CD4-positive, alpha-beta T cell (primary cell): ENCODE measurements at regions not wholly inside any gene's neighbourhood (a gene's known extent, or its start where the extent isn't known, plus 50 kb on each side); places are given as distances from the start of the nearest gene placed in this dataset.

Source experiments
- ATAC-seq: fragments of 200-7000 bp; cut with Tn5 transposase; one replicate; pipeline ENCODE4 v1.10.0; 2022; ENCODE audit warnings: mild to moderate bottlenecking; ENCODE audit not compliant: poor library complexity
- CTCF ChIA-PET: fragments of 350-600 bp; sonication (Branson Sonifier 250); formaldehyde crosslinking; loops from one replicate; lab custom pipeline; 2021; ENCODE audit warnings: antibody characterized with exemption, inconsistent platforms; lab: Charles Lee
- POLR2A ChIA-PET: fragments of 350-600 bp; sonication (Branson Sonifier 250); formaldehyde crosslinking; loops from one replicate; lab custom pipeline; 2021; ENCODE audit warnings: antibody characterized with exemption, inconsistent platforms; lab: Charles Lee
- DNase-seq, 14 experiments: peaks; one replicate each; pipeline ENCODE4 v3.0.0-alpha.2; 2013 to 2020; ENCODE audit warnings: mixed read lengths in 2 of 14
- H3K27ac ChIP-seq, 2 donors: one replicate each; pipeline versions ENCODE4 v1.5.1 to v1.7.0; 2013; ENCODE audit warnings: low read length in 2 of 2, low read depth in 1 of 2, mild to moderate bottlenecking in 1 of 2
- H3K27me3 ChIP-seq, 2 experiments: 1 replicate in 1 of 2; 2 replicates in 1 of 2; pipeline versions ENCODE4 v1.6.1 to v1.7.0; 2013; ENCODE audit warnings: low read length in 2 of 2, control low read depth in 1 of 2, mild to moderate bottlenecking in 1 of 2, moderate library complexity in 1 of 2; ENCODE audit not compliant: insufficient read depth in 2 of 2, control insufficient read depth in 1 of 2
- H3K36me3 ChIP-seq: one replicate; pipeline ENCODE4 v1.6.1; 2013; ENCODE audit warnings: low read length, control low read depth; ENCODE audit not compliant: insufficient read depth
- H3K4me1 ChIP-seq: one replicate; pipeline ENCODE4 v1.6.1; 2013; ENCODE audit warnings: low read length, control low read depth; ENCODE audit not compliant: insufficient read depth
- H3K4me3 ChIP-seq: one replicate; pipeline ENCODE4 v1.5.1; 2013; ENCODE audit warnings: mild to moderate bottlenecking, low read length, moderate library complexity
- H3K9me3 ChIP-seq, 2 experiments: 1 replicate in 1 of 2; 2 replicates in 1 of 2; pipeline versions ENCODE4 v1.6.1 to v1.7.0; 2013; ENCODE audit warnings: low read length in 2 of 2, mild to moderate bottlenecking in 2 of 2, control low read depth in 1 of 2, moderate library complexity in 1 of 2; ENCODE audit not compliant: control insufficient read depth in 1 of 2, insufficient read depth in 1 of 2
- H3K27ac Mint-ChIP-seq: one replicate; pipeline ENCODE4 v1.8.0; 2020; ENCODE audit warnings: mixed read lengths
- H3K27me3 Mint-ChIP-seq: one replicate; pipeline ENCODE4 v1.8.0; 2021; ENCODE audit warnings: mixed read lengths
- H3K36me3 Mint-ChIP-seq: one replicate; pipeline ENCODE4 v1.8.0; 2021; ENCODE audit warnings: low read depth, mixed read lengths
- H3K4me1 Mint-ChIP-seq: one replicate; pipeline ENCODE4 v1.8.0; 2021; ENCODE audit warnings: low read depth, mixed read lengths
- H3K4me3 Mint-ChIP-seq: one replicate; pipeline ENCODE4 v1.8.0; 2020; ENCODE audit warnings: mild to moderate bottlenecking, mixed read lengths
- H3K9me3 Mint-ChIP-seq: one replicate; pipeline ENCODE4 v1.8.0; 2020; ENCODE audit warnings: mixed read lengths
- CTCF ChIP-seq: fragments of 200-600 bp; IDR thresholded peaks from one replicate; pipeline ENCODE4 v1.8.0; 2022; ENCODE audit warnings: antibody characterized with exemption, mild to moderate bottlenecking
- intact Hi-C, 2 experiments: fragments of 100-400 bp; cut with DNase I in 1 of 2; cut with micrococcal nuclease in 1 of 2; formaldehyde crosslinking; loops; one replicate each; pipeline versions ENCODE4 v1.15.1 to v1.9.0; 2023 to 2025; cut with DNase I, micrococcal nuclease

DNA sequence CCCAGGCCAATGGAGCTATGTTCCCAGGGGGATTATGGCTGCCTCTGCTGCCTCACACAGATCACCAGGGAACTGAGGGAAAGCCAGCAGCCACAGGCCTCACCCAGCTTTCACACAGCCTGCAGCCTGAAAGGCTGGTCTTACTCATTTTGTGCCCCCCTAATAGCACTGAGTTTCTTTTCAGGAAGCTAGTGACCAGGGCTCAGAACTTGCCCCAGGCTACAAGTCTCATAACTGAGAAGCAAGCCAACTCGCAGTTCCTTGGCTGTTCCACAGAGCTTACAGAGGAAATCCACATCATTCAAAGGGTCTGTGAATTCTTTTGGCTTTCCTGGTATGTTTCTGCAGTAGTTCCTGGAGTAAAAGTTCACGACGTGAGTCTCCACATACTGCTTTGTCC lies 524.8 kb upstream of the GJE1 start:
- POLR2A ChIA-PET: no interaction called here

DNA sequence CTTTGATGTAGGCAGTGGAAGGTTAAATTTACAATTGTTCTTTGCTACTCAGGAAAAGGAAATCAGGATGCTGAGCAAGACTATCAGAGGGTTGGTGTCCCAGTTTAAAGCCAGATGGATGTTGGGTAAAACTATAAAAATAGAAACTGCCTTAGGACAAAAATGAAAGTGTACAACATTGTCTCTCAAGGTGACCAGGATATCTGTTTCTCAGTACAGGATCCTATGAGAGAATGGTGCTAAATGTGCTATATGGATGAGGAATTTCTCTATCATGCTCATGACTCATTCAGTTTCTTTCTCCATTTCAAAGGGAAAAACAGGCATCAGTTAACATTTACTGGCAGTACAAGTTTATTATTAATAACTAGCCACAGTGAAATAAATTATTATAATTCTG lies 534.2 kb upstream of the GJE1 start:
- CTCF ChIA-PET: no interaction called here
- no peaks in the 10 kb centered on the region for H3K27me3 Mint-ChIP-seq

More for the DNA sequence above, 524.8 kb upstream of the GJE1 start:
- no peak overlapping the region for H3K4me3 Mint-ChIP-seq
- Histone ChIP-seq H3K27me3 (no peaks in the 10 kb centered on the region), H3K27ac (no peak overlapping the region), H3K36me3 (no peaks in the 10 kb centered on the region), H3K4me3 (no peak overlapping the region), H3K4me1 (no peaks in the 10 kb centered on the region), H3K9me3 (peaks cover 0 to 3% of the 10 kb centered on the region in 2 experiments)
- no peaks in the 10 kb centered on the region for H3K27me3 Mint-ChIP-seq
- H3K27ac Mint-ChIP-seq: no peak overlapping the region
- CTCF ChIA-PET: no interaction called here
- TF ChIP-seq CTCF: no peak
- DNase-seq (no peak), ATAC-seq (no peak)
- no peaks in the 10 kb centered on the region for H3K36me3 Mint-ChIP-seq
- H3K9me3 Mint-ChIP-seq: peaks cover 8% of the 10 kb centered on the region
- intact Hi-C loops: no loop called here
- no peaks in the 10 kb centered on the region for H3K4me1 Mint-ChIP-seq

DNA sequence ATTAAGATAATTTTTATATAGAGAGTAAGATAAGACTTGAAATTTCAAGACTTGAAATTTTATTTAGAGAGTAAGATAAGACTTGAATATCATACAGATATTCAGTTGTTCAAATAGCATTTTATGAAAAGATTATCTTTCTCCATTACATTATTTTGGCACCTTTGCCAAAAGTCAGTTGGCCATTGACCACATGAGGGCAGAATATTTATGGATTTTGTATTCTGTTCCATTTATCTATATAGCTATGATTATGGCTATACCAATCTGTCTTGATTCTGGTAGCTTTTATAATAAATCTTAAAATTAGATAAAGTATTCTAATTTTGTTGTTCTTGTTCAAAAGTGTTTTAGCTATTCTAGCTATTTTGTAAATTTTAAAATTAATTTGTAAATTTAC lies 537.9 kb upstream of the GJE1 start:
- H3K27me3 Mint-ChIP-seq: no peaks in the 10 kb centered on the region
- ChIA-PET POLR2A (no interaction called here), CTCF (no interaction called here)
- H3K27ac ChIP-seq: no peak overlapping the region
- no peak for TF ChIP-seq CTCF
- no peak overlapping the region for H3K4me3 ChIP-seq
- no peak overlapping the region for H3K27ac Mint-ChIP-seq
- intact Hi-C loops: no loop called here
- DNase-seq (no peak), ATAC-seq (no peak)
- no peaks in the 10 kb centered on the region for H3K9me3 ChIP-seq
- no peak overlapping the region for H3K4me3 Mint-ChIP-seq
- H3K4me1 Mint-ChIP-seq: no peaks in the 10 kb centered on the region
- H3K4me1 ChIP-seq: no peaks in the 10 kb centered on the region
- no peaks in the 10 kb centered on the region for H3K27me3 ChIP-seq
- H3K36me3 ChIP-seq: no peaks in the 10 kb centered on the region
- no peaks in the 10 kb centered on the region for H3K9me3 Mint-ChIP-seq
- H3K36me3 Mint-ChIP-seq: no peaks in the 10 kb centered on the region

More for the DNA sequence above, 534.2 kb upstream of the GJE1 start:
- no peak for TF ChIP-seq CTCF
- Histone ChIP-seq H3K4me1 (no peaks in the 10 kb centered on the region), H3K4me3 (no peak overlapping the region), H3K27me3 (no peaks in the 10 kb centered on the region), H3K9me3 (no peaks in the 10 kb centered on the region), H3K27ac (no peak overlapping the region), H3K36me3 (no peaks in the 10 kb centered on the region)
- no peak for ATAC-seq
- Mint-ChIP-seq H3K27ac (no peak overlapping the region), H3K4me3 (no peak overlapping the region), H3K4me1 (no peaks in the 10 kb centered on the region), H3K9me3 (no peaks in the 10 kb centered on the region), H3K36me3 (no peaks in the 10 kb centered on the region)
- DNase-seq: no peak
- POLR2A ChIA-PET: no interaction called here
- intact Hi-C loops: no loop called here
